Forelimb muscle (tissue), 1 donor: ENCODE measurements at regions not wholly inside any gene's neighbourhood (a gene's known extent, or its start where the extent isn't known, plus 50 kb on each side); places are given as distances from the start of the nearest gene placed in this dataset.
"Not testable (repeated sequence)": the region's sequence is repeated elsewhere in the genome, so short reads cannot be mapped to it uniquely, and the experiment has no call there.

Experiments
- DNase-seq: peaks from one replicate; pipeline ENCODE4 v3.0.0-alpha.2; 2013; ENCODE audit warnings: low read depth

- no peak for DNase-seq
Measured at GRCh38 chr10:78413076-78414055, 379.7 kb downstream of the RPS24 start.

GRCh38 chr10:78414380-78414779 is 380.7 kb downstream of the RPS24 start:
- DNase-seq = no peak

DNA sequence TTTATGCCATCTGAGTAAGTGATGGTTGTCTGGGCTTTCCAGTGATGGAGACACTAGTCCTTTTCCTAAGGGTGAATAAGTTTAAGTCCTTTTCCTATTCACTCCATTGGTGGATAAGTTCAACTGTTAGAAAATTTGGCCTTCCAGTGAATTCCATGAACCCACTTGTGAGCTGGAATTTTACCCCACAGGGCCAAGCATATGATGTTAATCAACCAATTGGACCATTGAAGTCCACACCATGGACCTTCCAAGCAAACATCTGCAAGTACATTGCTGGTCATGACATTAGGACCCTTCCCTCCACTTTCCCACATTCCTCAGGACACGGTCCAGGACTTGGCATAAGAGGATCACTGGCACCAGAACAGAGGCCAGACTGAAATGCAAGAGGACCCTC is 381.4 kb downstream of the RPS24 start:
- DNase-seq = no peak

GRCh38 chr10:78416031-78417011 is 382.7 kb downstream of the RPS24 start:
- no peak for DNase-seq

GRCh38 chr10:78417425-78418370 is 384.0 kb downstream of the RPS24 start:
- DNase-seq = no peak

DNA sequence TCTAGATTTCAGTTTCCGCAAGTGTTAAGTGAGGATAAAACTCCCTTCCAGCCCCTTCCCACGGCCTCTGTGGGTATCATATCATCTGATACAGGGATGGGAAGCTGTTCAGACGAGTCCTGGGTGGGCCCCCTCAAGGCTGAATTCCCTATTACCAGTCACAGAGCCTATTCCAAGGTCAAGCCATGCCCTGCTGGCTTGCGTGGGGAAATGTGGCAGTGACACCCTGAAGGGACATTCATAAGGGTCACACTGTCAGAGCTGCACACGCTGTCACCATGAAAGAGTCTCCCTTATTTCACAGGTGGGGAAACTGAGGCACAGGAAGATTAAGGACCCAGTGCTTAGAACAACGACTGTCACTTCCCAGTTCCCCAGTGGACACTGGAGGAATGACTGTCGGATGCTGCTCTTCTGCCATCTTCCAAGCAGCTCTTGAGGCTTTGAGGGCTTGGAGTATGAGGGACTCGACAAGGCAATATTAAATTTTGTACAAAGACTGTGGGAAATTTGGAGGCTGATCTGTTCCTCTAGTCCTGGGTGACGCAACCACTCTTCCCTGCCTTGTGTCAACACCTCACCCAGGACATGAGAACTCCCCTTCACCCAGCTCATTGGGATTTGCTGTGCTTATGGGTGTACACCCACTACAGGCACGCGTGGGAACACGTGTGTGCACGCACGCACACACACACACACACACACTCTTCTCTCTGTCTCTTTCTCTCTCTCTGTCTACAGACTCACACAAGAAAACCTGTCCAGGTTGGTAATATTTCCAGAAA is 386.0 kb downstream of the RPS24 start:
- DNase-seq = no peak

- DNase-seq = no peak
Measured at GRCh38 chr10:78420946-78421735, 387.5 kb downstream of the RPS24 start.

- DNase-seq = not testable (repeated sequence)
Measured at GRCh38 chr10:78424050-78424449, 390.4 kb downstream of the RPS24 start.

- DNase-seq = no peak
Measured at GRCh38 chr10:78424723-78425122, 391.1 kb downstream of the RPS24 start.

- no peak for DNase-seq
Measured at GRCh38 chr10:78426181-78426580, 392.5 kb downstream of the RPS24 start.

DNA sequence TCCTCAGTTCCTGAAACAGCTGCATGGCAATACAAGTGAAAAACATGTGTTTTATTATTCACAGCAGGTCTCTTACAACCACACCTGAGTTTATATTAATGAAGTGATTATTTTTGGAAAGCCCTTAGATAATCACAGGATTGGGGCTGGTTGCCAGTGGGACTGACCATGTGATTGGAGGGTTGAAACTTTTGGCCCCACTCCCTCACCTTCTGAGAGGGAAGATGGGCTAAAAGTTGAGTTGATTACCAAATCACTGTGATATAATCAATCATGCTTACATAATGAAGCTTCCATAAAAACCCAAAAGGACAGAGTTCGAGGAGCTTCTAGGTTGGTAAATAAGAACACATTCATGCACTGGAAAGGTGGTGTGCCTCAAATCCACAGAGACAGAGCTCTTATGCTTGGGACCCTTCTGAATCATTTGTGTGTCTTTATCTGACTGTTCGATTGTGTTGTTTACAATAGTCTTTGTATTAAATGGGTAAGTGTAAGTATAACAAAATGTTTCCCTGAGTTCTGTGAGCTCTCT is 393.9 kb downstream of the RPS24 start:
- no peak for DNase-seq

- no peak for DNase-seq
Measured at GRCh38 chr10:78428579-78428978, 394.9 kb downstream of the RPS24 start.

DNA sequence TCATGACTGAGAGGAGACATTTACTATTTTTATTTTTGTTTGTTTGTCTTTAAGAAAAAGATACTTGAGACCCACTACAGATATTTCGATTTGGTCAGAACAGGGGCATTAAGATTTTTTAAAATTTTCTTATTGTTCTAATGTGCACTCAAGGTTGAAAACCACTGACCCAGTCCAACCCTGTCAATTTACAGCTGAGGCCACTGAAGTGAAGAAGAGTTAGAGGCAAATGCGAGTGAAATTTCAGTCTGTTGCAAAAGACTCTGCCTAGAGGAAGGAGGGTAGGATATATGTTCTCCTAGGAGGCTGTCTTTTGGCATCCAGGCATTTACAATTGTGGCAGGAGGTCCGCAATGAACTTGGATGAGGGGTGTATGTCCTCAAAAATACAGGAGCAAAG is 396.3 kb downstream of the RPS24 start:
- no peak for DNase-seq

GRCh38 chr10:78432583-78432982 is 398.9 kb downstream of the RPS24 start:
- DNase-seq = no peak

DNA sequence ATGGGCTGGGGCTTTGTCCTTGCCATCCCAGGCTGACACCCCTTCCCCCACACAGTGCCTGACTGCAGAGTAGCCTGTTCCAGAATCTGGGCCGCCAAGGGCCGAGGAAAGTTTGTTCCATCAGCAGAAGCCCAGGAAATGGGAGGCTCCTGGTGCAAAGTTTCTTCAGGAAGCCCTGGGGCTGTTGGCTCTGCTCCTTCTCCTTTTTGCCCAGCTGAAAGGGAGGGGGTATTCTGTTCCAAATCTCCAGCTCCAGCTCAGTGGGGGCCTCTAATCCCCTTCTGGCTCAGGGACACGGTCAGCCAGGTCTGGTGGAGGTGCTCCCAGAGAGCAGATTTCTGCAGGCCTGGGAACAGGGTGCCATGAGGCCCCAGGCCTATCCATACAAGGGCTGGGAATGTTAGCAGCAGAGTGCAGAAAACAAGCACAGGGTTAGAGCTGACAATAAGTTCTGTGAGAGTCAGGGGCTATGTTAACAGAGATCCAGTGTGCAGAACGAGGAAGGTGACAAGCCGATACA is 399.5 kb downstream of the RPS24 start:
- DNase-seq = no peak

DNA sequence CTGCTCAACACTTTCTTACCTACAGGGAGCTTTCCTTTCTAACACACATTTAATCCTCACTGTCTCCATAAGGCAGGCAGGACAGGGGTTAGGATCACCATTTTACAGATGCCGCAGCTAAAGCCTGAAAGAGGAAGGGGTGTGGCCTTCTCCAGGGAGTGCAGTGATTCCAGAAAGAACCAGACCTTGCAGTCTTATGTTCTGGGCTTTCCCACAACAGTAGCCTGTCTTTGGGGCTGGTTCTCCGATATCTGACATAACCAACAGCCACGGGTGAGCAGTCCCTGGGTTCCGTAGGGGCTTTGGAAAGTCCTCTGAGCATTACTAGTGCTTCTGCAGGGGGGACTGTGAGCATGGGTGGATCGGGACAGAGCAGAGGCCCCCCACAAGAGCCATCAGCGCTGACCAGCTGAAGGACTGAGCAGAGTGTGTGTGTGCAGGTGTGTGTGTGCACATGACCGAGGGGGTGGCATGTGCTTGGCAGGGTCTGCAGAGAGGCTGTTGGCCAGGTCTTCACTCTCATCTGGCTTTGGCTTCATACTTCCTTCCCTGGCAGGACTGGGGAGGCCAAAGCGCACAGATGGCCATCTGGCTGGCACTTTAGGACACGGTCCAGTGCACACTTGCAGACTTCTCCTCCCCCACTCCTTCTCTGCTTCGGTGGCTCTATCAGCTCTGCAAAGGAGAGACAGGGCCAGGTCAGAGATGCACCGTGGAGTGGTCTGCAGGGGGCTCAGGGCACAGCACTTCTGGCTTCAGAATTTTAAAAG is 400.3 kb downstream of the RPS24 start:
- no peak for DNase-seq

- no peak for DNase-seq
Measured at GRCh38 chr10:78434886-78435285, 401.2 kb downstream of the RPS24 start.
